Activated naive CD8-positive, alpha-beta T cell (primary cell): ENCODE measurements at regions not wholly inside any gene's neighbourhood (a gene's known extent, or its start where the extent isn't known, plus 50 kb on each side); places are given as distances from the start of the nearest gene placed in this dataset.

Experiments
- H3K27ac Mint-ChIP-seq: one replicate; pipeline ENCODE4 v1.8.0; 2021; ENCODE audit warnings: mixed read lengths
- H3K27me3 Mint-ChIP-seq: one replicate; pipeline ENCODE4 v1.8.0; 2021; ENCODE audit warnings: mixed read lengths
- H3K36me3 Mint-ChIP-seq: one replicate; pipeline ENCODE4 v1.8.0; 2021; ENCODE audit warnings: mixed read lengths
- H3K4me1 Mint-ChIP-seq: one replicate; pipeline ENCODE4 v1.8.0; 2021; ENCODE audit warnings: low read depth, mixed read lengths
- H3K4me3 Mint-ChIP-seq: one replicate; pipeline ENCODE4 v1.8.0; 2021; ENCODE audit warnings: mild to moderate bottlenecking, mixed read lengths
- H3K9me3 Mint-ChIP-seq: one replicate; pipeline ENCODE4 v1.8.0; 2021; ENCODE audit warnings: low read depth, mixed read lengths

GRCh38 chr21:43268086-43268803, 99.4 kb downstream of the CRYAA start:
- H3K9me3 Mint-ChIP-seq = no peaks in the 10 kb centered on the region
- H3K36me3 Mint-ChIP-seq = no peaks in the 10 kb centered on the region
- no peak overlapping the region for H3K27ac Mint-ChIP-seq
- no peaks in the 10 kb centered on the region for H3K4me1 Mint-ChIP-seq
- H3K4me3 Mint-ChIP-seq = no peak overlapping the region
- H3K27me3 Mint-ChIP-seq = no peaks in the 10 kb centered on the region

DNA sequence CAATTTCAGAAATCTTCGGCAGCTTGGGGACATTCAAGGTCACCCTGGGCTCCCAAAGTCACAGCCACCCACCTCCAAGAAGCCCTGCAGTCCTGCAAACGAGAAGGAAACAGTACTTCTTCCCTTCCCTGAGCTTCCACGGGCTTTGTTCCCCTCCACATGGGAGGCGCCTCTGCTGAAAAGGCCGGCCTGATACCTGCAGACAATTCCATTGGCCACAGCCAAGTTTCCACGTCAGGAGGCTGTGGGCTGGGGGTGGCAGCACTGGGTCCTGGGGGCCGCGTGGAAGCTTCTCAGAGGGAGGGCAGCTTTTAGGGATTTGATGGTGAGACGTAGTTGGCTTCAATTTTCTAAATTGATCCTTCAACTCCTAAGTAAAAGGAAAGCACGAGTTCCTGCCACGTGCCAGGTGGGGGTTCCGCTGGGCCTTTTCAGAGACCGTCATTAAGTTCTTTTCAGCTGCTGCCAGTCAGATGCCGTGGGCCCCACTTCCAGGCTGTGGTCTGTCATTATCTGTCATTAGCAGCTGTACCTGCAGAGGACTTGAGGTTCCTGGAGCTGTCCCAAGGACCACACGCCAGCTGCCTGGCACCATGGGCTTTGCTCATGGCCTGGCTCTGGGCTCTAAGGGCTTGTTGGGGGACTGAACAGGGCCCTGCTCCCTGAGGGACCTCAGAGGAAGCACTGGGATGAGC, 98.7 kb downstream of the CRYAA start:
- no peaks in the 10 kb centered on the region for H3K27me3 Mint-ChIP-seq
- no peak overlapping the region for H3K4me3 Mint-ChIP-seq
- H3K9me3 Mint-ChIP-seq = no peaks in the 10 kb centered on the region

DNA sequence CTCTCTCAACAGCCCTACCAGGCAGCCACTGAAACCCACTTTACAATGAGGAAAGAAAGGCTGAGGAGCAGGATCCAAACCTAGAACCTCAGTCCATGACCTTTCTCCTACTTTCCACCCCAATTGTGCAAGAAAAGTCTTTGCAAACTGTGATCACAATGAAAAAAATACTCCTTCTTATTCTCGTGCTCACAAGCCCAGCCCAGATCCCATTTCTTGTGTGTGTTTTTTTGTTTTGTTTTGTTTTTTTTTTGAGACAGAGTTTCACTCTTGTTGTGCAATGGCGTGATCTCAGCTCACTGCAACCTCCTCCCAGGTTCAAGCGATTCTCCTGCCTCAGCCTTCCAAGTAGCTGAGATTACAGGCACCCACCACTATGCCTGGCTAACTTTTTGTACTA, 97.7 kb downstream of the CRYAA start:
- Mint-ChIP-seq H3K27me3 (no peaks in the 10 kb centered on the region), H3K4me3 (no peak overlapping the region), H3K4me1 (no peaks in the 10 kb centered on the region), H3K36me3 (no peaks in the 10 kb centered on the region), H3K27ac (no peak overlapping the region), H3K9me3 (no peaks in the 10 kb centered on the region)

More for the DNA sequence above, 98.7 kb downstream of the CRYAA start:
- Mint-ChIP-seq H3K27ac (no peak overlapping the region), H3K36me3 (no peaks in the 10 kb centered on the region), H3K4me1 (no peaks in the 10 kb centered on the region)

- Mint-ChIP-seq H3K4me3 (no peak overlapping the region), H3K27me3 (no peaks in the 10 kb centered on the region), H3K9me3 (no peaks in the 10 kb centered on the region), H3K4me1 (no peaks in the 10 kb centered on the region), H3K36me3 (no peaks in the 10 kb centered on the region), H3K27ac (no peak overlapping the region)
Observed at GRCh38 chr21:43262427-43262826, 93.6 kb downstream of the CRYAA start.
